ENCODE measurements at regions not wholly inside any gene's neighbourhood (a gene's known extent, or its start where the extent isn't known, plus 50 kb on each side); places are given as distances from the start of the nearest gene placed in this dataset.

DNA sequence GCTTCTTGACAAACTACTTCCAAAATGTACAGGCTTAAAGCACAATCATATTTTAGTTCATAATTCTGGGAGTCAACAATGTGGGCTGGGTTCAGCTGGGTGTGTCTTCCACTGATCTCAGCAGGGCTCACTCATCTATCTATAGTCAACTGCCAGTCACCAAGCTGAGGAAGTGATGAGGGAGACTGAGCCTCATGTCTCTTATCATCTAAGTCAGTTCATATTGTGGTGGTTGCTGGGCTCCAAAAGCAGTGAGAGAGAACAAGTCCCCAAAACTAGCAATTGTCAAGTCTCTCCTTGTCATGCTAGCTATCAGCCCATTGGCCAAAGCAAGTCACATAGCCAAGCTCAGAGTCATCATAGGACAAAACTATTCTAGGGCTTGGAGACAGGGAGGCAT lies 465.9 kb upstream of the ARID1B start:
- Histone ChIP-seq H3K36me3 (no peaks in the 10 kb centered on the region), H3K27ac (no peak overlapping the region), H3K4me3 (ENCODE audit: low read depth in 1 of 2, low read length in 1 of 2) (no peak overlapping the region), H3K4me1 (ENCODE audit: control insufficient read depth in 1 of 2, insufficient read depth in 1 of 2, low read depth in 1 of 2, low read length in 1 of 2) (no peaks in the 10 kb centered on the region), H3K9me3 (no peaks in the 10 kb centered on the region), H3K27me3 (no peaks in the 10 kb centered on the region)
- TF ChIP-seq, protein P1, sequence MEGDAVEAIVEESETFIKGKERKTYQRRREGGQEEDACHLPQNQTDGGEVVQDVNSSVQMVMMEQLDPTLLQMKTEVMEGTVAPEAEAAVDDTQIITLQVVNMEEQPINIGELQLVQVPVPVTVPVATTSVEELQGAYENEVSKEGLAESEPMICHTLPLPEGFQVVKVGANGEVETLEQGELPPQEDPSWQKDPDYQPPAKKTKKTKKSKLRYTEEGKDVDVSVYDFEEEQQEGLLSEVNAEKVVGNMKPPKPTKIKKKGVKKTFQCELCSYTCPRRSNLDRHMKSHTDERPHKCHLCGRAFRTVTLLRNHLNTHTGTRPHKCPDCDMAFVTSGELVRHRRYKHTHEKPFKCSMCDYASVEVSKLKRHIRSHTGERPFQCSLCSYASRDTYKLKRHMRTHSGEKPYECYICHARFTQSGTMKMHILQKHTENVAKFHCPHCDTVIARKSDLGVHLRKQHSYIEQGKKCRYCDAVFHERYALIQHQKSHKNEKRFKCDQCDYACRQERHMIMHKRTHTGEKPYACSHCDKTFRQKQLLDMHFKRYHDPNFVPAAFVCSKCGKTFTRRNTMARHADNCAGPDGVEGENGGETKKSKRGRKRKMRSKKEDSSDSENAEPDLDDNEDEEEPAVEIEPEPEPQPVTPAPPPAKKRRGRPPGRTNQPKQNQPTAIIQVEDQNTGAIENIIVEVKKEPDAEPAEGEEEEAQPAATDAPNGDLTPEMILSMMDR (IDR thresholded peaks at IDR 0.05), result no peak

DNA sequence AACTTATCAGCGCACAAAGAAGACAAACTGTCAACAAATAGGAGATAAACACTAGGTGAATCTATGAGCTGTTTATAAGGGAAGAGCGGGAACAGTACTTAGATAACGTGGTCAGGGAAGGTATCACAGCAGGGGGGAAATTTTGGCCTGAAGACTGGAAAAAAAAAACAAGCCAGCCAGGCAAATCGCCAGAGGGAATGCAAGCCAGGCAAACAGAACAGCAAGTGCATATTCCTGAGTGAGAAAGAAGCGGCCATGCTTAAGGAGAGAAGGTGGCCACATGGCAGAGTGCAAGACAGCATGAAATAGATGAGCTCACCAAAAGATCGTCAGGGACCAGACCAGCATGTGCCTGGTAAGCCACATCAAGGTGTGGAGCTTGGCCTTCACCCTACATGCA lies 466.5 kb upstream of the ARID1B start:
- H3K4me3 ChIP-seq (ENCODE audit: low read depth in 1 of 2, low read length in 1 of 2), result no peak overlapping the region
- no peaks in the 10 kb centered on the region for H3K9me3 ChIP-seq
- no peaks in the 10 kb centered on the region for H3K36me3 ChIP-seq
- TF ChIP-seq, protein P1 (IDR thresholded peaks at IDR 0.05), result no peak
- H3K27me3 ChIP-seq, result no peaks in the 10 kb centered on the region
- no peak overlapping the region for H3K27ac ChIP-seq
- H3K4me1 ChIP-seq (ENCODE audit: control insufficient read depth in 1 of 2, insufficient read depth in 1 of 2, low read depth in 1 of 2, low read length in 1 of 2), result no peaks in the 10 kb centered on the region

DNA sequence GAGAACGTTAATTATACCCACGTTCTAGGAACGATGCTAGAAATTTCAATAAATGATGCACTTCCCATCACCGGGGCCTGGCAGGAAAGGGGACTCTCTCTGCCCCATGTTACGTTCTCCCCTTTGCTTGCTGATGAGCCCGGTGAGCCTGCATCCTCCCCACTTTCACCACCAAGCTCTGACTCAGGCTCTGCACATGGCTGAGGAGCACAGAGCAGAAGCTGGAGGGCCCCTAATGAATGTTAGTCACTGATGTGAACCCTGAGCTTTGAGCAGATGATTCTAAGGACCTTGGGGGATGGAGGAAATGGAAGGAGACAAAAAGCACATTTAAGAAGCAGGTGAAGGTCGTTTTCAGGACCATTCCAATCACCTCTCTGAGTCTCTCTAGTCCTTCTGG lies 468.2 kb upstream of the ARID1B start:
- Histone ChIP-seq H3K4me3 (ENCODE audit: low read depth in 1 of 2, low read length in 1 of 2) (no peak overlapping the region), H3K4me1 (ENCODE audit: control insufficient read depth in 1 of 2, insufficient read depth in 1 of 2, low read depth in 1 of 2, low read length in 1 of 2) (no peaks in the 10 kb centered on the region), H3K36me3 (no peaks in the 10 kb centered on the region), H3K27me3 (no peaks in the 10 kb centered on the region), H3K27ac (no peak overlapping the region), H3K9me3 (no peaks in the 10 kb centered on the region)
- TF ChIP-seq, protein P1 (IDR thresholded peaks at IDR 0.05), result no peak

DNA sequence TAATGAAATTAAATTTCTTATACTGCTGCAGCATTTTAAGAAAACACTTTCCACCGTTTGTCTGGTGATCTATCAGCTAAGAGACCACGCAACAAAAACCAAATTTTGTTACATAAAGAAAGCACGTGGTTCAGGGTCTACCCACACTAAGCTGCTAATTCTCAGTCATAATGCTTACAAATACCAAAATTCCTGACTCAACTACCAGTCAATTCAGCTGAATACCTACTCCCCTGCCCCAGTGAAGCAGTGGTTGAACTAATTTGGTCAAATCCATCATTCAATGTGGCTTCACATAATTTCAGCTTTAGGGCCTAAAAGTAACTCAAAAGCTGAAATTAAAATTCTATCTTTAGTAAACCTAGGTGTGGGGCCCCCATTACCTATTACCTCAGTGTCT lies 468.6 kb upstream of the ARID1B start:
- H3K27me3 ChIP-seq, result no peaks in the 10 kb centered on the region
- no peaks in the 10 kb centered on the region for H3K4me1 ChIP-seq (ENCODE audit: control insufficient read depth in 1 of 2, insufficient read depth in 1 of 2, low read depth in 1 of 2, low read length in 1 of 2)
- no peak overlapping the region for H3K27ac ChIP-seq
- no peaks in the 10 kb centered on the region for H3K36me3 ChIP-seq
- no peaks in the 10 kb centered on the region for H3K9me3 ChIP-seq
- TF ChIP-seq, protein P1 (IDR thresholded peaks at IDR 0.05), result no peak
- no peak overlapping the region for H3K4me3 ChIP-seq (ENCODE audit: low read depth in 1 of 2, low read length in 1 of 2)

DNA sequence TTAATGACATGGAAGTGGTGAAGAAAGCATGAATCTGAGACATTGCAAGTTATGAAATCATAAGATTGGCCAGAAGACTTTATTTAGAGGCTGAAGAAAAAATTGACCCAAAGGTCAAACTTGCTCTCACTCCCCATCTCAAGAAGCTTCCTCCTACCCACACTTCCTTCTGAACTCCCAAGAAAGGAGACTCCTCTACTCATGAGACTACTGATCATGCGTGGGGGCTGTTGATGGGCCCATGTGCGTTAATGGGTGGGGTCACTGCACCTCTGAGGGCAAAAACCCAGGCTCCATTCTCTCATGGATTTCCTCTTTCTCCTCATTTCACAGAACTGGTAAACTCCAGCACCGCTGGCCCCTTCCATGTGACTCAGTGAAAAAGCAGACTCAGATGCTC lies 470.6 kb upstream of the ARID1B start:
- H3K27ac ChIP-seq, result no peak overlapping the region
- TF ChIP-seq, protein P1 (IDR thresholded peaks at IDR 0.05), result no peak
- no peaks in the 10 kb centered on the region for H3K36me3 ChIP-seq
- H3K9me3 ChIP-seq, result no peaks in the 10 kb centered on the region
- H3K27me3 ChIP-seq, result no peaks in the 10 kb centered on the region
- H3K4me3 ChIP-seq (ENCODE audit: low read depth in 1 of 2, low read length in 1 of 2), result no peak overlapping the region
- H3K4me1 ChIP-seq (ENCODE audit: control insufficient read depth in 1 of 2, insufficient read depth in 1 of 2, low read depth in 1 of 2, low read length in 1 of 2), result no peaks in the 10 kb centered on the region

DNA sequence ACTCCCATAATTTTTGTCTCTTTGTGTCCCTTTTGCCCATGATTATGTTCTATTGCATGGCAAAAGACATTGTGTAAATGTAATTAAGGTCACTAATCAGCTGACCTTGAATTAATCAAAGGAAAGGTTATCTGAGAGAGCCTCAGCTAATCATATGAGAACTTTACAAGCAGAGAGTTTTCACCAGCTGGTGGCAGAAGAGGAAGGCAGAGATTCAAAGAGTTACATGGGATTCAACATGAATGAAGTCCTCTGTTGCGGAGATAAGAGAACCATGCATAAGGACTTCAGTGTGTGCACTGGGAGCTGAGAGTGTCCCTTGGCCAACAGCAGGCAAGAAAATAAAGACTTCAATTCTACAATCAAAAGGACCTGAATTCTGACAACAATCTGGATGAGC lies 494.1 kb upstream of the ARID1B start:
- TF ChIP-seq, protein P1 (IDR thresholded peaks at IDR 0.05), result no peak
- Histone ChIP-seq H3K4me1 (ENCODE audit: control insufficient read depth in 1 of 2, insufficient read depth in 1 of 2, low read depth in 1 of 2, low read length in 1 of 2) (no peaks in the 10 kb centered on the region), H3K4me3 (ENCODE audit: low read depth in 1 of 2, low read length in 1 of 2) (no peak overlapping the region), H3K27me3 (no peaks in the 10 kb centered on the region), H3K27ac (no peak overlapping the region), H3K9me3 (no peaks in the 10 kb centered on the region), H3K36me3 (no peaks in the 10 kb centered on the region)
